Natural killer cell treated with Interleukin-12 subunit alpha and Interleukin-12 subunit beta and Interleukin-15 and Interleukin-18, amount 100 ng/mL, for 72 hours (primary cell): ENCODE measurements at regions not wholly inside any gene's neighbourhood (a gene's known extent, or its start where the extent isn't known, plus 50 kb on each side); places are given as distances from the start of the nearest gene placed in this dataset.
"Not testable (repeated sequence)": the region's sequence is repeated elsewhere in the genome, so short reads cannot be mapped to it uniquely, and the experiment has no call there.

Experiments used
- ATAC-seq, 2 donors: fragments of 150-1000 bp; cut with Tn5 transposase in 1 of 2; sonication (Bioruptor Pico), chemical (Tn5 transposase) in 1 of 2; 2 replicates each; pipeline ENCODE4 v1.10.0; 2021
- DNase-seq: peaks from one replicate; pipeline ENCODE4 v3.0.0; 2022; ENCODE audit warnings: low spot score
- H3K27ac Mint-ChIP-seq, 2 donors: 1 replicate in 1 of 2; 2 replicates in 1 of 2; pipeline ENCODE4 v1.8.0; 2022; ENCODE audit warnings: mixed read lengths in 2 of 2, mild to moderate bottlenecking in 1 of 2, moderate library complexity in 1 of 2
- H3K27me3 Mint-ChIP-seq, 2 donors: 1 replicate in 1 of 2; 2 replicates in 1 of 2; pipeline ENCODE4 v1.8.0; 2022; ENCODE audit warnings: mixed read lengths in 2 of 2
- H3K36me3 Mint-ChIP-seq: one replicate; pipeline ENCODE4 v1.8.0; 2022; ENCODE audit warnings: mixed read lengths
- H3K4me1 Mint-ChIP-seq, 2 donors: 1 replicate in 1 of 2; 2 replicates in 1 of 2; pipeline ENCODE4 v1.8.0; 2022; ENCODE audit warnings: low read depth in 2 of 2, mixed read lengths in 2 of 2, mild to moderate bottlenecking in 1 of 2
- H3K4me3 Mint-ChIP-seq: one replicate; pipeline ENCODE4 v1.8.0; 2022; ENCODE audit warnings: mixed read lengths
- H3K9me3 Mint-ChIP-seq: 2 replicates; pipeline ENCODE4 v1.8.0; 2022; ENCODE audit warnings: mixed read lengths

DNA sequence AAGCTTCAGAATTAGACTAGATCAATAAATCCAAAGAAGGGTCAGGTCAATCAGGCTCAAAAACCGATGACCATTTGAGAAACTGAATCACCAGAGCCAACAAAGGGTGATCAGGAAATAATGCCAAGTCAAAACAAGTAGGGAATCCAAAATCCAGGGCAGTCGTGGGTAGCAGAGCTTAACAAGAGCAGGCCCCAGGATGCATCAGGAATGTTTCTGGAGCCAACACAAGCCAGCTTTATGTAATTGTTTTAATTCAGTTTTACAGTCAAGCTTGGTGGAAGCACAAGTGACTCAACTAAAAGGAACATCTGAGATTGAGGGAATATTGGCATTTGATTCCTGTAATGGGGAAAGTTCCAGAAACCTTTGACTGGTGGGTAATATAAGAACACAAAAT is 237.9 kb upstream of the EDA2R start:
- ATAC-seq (no peak), DNase-seq (no peak)
- Mint-ChIP-seq H3K27ac (no peak overlapping the region), H3K27me3 (peaks cover 0 to 11% of the 10 kb centered on the region in 2 donors), H3K36me3 (no peaks in the 10 kb centered on the region), H3K9me3 (no peaks in the 10 kb centered on the region), H3K4me1 (no peaks in the 10 kb centered on the region), H3K4me3 (no peak overlapping the region)

- no peaks in the 10 kb centered on the region for H3K36me3 Mint-ChIP-seq
- no peak overlapping the region for H3K27ac Mint-ChIP-seq
- ATAC-seq (no peak), DNase-seq (no peak)
- no peak overlapping the region for H3K4me3 Mint-ChIP-seq
- H3K27me3 Mint-ChIP-seq = peaks cover 0 to 5% of the 10 kb centered on the region in 2 donors
- H3K9me3 Mint-ChIP-seq = no peaks in the 10 kb centered on the region
- H3K4me1 Mint-ChIP-seq = no peaks in the 10 kb centered on the region
Measured at GRCh38 chrX:66872771-66873170, 233.9 kb upstream of the EDA2R start.

DNA sequence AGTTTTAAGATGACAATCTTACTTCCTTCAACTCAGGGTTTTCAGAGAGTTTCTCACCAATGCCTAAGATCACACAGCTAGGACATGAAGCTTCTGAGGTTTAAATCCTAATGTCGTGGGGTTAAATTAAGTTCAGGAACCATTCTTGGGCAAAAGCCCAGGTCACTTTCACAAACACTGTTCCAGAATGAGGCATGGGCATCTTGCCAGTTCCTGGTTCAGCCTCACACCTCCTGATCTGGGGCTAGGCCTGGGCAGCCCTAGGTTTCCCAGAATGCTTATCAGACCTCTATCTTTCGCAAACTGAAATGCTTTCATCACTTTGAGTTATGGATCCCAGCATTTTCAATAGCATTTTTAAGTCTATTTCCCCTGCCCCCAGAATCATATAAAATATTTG is 224.8 kb upstream of the EDA2R start:
- Mint-ChIP-seq H3K4me1 (no peaks in the 10 kb centered on the region), H3K4me3 (no peak overlapping the region), H3K27me3 (peaks cover 0 to 12% of the 10 kb centered on the region in 2 donors), H3K36me3 (no peaks in the 10 kb centered on the region), H3K27ac (no peak overlapping the region), H3K9me3 (peaks cover 4% of the 10 kb centered on the region)
- DNase-seq = no peak
- no peak for ATAC-seq

DNA sequence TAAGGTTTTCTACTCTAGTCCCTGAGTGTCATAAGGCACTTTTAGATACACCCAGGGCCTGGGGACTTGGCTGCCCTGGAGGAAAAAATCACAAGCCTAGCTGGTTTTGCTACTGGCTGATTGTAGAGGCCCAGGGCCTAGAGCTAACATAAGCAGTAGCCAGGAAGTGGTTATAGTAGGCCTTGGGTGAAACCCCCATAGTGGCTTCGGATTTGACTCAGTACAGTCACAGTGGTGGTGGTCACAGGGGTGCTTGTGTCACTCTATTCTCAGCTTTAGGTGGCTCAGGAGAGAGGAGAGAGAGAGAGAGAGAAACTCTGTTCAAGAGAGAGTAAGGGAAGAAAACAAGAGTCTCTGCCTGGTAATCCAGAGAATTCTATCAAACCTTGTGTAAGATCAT is 194.5 kb upstream of the EDA2R start:
- no peaks in the 10 kb centered on the region for H3K36me3 Mint-ChIP-seq
- no peaks in the 10 kb centered on the region for H3K4me1 Mint-ChIP-seq
- ATAC-seq = peak; percentile 63 to 81

DNA sequence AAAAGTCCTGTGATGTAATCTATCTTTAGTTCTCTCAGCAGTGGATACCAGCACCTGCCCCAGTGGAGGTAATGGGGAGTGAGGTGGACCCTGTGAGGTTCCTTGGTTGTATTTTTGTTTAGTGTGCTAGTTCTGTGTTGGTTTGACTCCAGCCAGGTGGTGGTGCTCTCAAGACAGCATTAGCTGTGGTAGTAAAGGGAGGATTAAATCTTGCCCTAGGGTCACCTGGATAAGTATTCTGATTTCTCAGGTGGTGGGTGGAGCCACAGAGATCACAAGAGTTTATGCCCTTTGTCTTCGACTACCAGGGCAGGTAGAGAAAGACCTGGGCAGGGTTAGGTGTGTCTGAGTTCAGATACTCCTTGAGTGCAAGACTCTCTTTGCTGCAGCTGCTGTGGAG is 176.3 kb upstream of the EDA2R start:
- H3K27me3 Mint-ChIP-seq = peaks cover 0 to 2% of the 10 kb centered on the region in 2 donors
- H3K36me3 Mint-ChIP-seq = no peaks in the 10 kb centered on the region
- DNase-seq (no peak), ATAC-seq (no peak)
- no peak overlapping the region for H3K4me3 Mint-ChIP-seq
- no peaks in the 10 kb centered on the region for H3K4me1 Mint-ChIP-seq
- H3K9me3 Mint-ChIP-seq = peaks cover 5% of the 10 kb centered on the region
- no peak overlapping the region for H3K27ac Mint-ChIP-seq

More for the DNA sequence above, 194.5 kb upstream of the EDA2R start:
- Mint-ChIP-seq H3K27ac (no peak overlapping the region), H3K27me3 (no peaks in the 10 kb centered on the region), H3K9me3 (peaks cover 3% of the 10 kb centered on the region), H3K4me3 (no peak overlapping the region)
- no peak for DNase-seq

DNA sequence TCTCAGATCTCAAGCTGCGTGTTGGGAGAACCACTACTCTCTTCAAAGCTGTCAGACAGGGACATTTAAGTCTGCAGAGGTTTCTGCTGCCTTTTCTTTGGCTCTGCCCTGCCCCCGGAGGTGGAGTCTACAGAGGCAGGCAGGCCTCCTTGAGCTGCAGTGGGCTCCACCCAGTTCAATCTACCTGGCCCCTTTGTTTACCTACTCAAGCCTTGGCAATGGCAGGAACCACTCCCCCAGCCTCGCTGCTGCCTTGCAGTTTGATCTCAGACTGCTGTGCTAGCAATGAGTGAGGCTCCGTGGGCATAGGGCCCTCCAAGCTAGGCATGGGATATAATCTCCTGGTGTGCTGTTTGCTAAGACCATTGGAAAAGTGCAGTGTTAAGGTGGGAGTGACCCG is 155.6 kb upstream of the EDA2R start:
- H3K27ac Mint-ChIP-seq, ATAC-seq, H3K4me1 Mint-ChIP-seq, H3K27me3 Mint-ChIP-seq, DNase-seq, H3K4me3 Mint-ChIP-seq, H3K36me3 Mint-ChIP-seq: not testable (repeated sequence)
- H3K9me3 Mint-ChIP-seq = peaks cover 12% of the 10 kb centered on the region

DNA sequence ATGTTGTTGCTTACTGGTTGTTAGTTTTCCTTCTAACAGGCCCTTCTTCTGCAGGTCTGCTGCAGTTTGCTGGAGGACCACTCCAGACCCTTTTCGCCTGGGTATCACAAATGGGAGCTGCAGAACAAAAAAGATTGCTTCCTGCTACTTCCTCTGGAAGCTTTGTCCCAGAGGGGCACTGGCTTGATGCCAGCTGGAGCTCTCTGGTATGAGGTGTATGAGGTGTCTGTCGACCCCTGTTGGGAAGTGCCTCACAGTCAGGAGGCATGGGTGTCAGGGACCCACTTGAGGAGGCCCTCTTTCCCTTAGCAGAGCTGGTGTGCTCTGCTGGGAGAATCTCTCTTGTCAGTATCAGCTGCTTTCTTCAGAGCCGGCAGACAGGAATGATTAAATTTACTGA is 127.4 kb upstream of the EDA2R start:
- no peaks in the 10 kb centered on the region for H3K36me3 Mint-ChIP-seq
- H3K4me3 Mint-ChIP-seq = no peak overlapping the region
- DNase-seq (no peak), ATAC-seq (no peak)
- peaks cover 3% of the 10 kb centered on the region for H3K9me3 Mint-ChIP-seq
- H3K4me1 Mint-ChIP-seq = no peaks in the 10 kb centered on the region
- peaks cover 7 to 18% of the 10 kb centered on the region in 2 donors for H3K27me3 Mint-ChIP-seq
- no peak overlapping the region for H3K27ac Mint-ChIP-seq

DNA sequence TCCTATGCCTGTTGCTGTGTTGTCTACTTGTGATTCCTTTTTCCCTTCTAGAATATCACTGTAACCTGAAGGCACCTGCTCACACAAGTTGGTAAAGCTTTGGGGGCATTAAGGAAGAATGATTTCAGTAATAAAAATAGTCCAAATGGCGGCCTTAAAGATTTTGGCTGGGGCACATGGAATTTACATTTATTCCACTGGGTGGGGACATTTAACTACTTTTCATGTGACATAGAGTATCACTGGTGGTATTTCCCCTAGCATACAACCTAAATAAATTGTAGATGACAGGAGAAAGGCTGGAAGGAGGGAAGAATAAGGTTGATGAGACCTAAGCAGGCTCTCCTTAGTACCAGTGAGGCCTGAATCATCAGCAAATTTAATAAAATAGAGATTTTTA is 121.8 kb upstream of the EDA2R start:
- no peak for ATAC-seq
- peaks cover 7 to 21% of the 10 kb centered on the region in 2 donors for H3K27me3 Mint-ChIP-seq

DNA sequence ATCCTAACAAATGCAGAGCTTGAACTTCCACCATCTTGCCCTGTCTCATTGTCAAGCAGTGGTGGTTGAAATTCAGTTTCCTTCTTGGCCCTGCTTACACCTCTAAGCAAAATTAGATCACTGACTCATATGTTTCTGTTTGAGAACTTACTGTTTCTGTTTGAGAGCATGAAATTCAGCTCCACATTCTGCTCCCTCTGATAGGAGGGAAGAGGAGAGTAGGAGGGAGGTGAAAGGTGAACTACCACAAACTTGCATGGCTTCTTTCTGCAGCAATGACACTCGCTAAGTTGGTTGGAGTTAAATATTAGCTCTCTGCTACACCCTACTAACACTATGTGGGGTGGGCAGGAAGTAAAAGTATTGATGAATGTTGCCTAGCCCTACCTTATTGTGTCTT is 117.8 kb upstream of the EDA2R start:
- H3K36me3 Mint-ChIP-seq = no peaks in the 10 kb centered on the region
- peaks cover 0 to 8% of the 10 kb centered on the region in 2 donors for H3K27me3 Mint-ChIP-seq
- H3K4me3 Mint-ChIP-seq = no peak overlapping the region
- no peak for ATAC-seq
- no peak overlapping the region for H3K27ac Mint-ChIP-seq
- no peaks in the 10 kb centered on the region for H3K4me1 Mint-ChIP-seq
- no peak for DNase-seq
- no peaks in the 10 kb centered on the region for H3K9me3 Mint-ChIP-seq

More for the DNA sequence above, 121.8 kb upstream of the EDA2R start:
- Mint-ChIP-seq H3K27ac (no peak overlapping the region), H3K4me1 (no peaks in the 10 kb centered on the region), H3K9me3 (peaks cover 3% of the 10 kb centered on the region), H3K36me3 (no peaks in the 10 kb centered on the region), H3K4me3 (no peak overlapping the region)
- DNase-seq = no peak

DNA sequence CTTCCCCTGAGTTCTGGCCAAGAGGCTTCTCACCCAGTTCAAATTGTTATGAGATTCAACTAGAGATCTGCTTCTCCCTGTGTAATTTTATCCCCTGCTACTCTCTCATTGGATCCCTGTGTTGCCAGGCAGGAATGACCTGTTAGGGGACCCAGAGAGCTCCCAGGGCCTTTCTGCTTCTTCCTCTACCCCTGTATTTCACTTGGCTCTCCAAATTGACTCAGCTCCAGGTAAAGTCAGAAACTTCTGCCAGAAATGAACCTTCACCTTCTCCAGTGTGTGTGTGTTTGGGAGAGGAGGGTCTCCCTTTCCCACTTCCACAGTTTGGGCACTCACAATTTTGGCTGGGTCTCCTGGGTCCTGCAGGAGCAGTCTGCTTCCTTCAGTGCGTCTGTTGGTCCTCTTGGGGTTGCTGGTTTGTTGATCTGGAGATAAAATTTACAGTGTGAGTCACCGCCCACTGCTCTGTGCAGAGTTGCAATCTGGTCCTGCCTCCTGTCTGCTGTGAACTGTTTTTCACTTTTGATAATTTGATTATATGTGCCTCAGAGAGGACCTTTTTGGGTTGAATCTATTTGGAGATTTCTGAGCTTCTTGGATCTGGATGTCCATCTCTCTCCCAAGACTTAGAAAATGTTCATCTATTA is 112.4 kb upstream of the EDA2R start:
- H3K36me3 Mint-ChIP-seq = no peaks in the 10 kb centered on the region
- peaks cover 2% of the 10 kb centered on the region for H3K9me3 Mint-ChIP-seq
- ATAC-seq (no peak), DNase-seq (no peak)
- H3K27ac Mint-ChIP-seq = no peak overlapping the region
- H3K4me1 Mint-ChIP-seq = no peaks in the 10 kb centered on the region
- peaks cover 0 to 10% of the 10 kb centered on the region in 2 donors for H3K27me3 Mint-ChIP-seq
- H3K4me3 Mint-ChIP-seq = no peak overlapping the region

- DNase-seq, H3K4me3 Mint-ChIP-seq, H3K27me3 Mint-ChIP-seq, H3K36me3 Mint-ChIP-seq, ATAC-seq, H3K9me3 Mint-ChIP-seq, H3K27ac Mint-ChIP-seq, H3K4me1 Mint-ChIP-seq: not testable (repeated sequence)
Measured at GRCh38 chrX:66744519-66744918, 105.6 kb upstream of the EDA2R start.

- DNase-seq (no peak), ATAC-seq (no peak)
- no peaks in the 10 kb centered on the region for H3K4me1 Mint-ChIP-seq
- H3K9me3 Mint-ChIP-seq = no peaks in the 10 kb centered on the region
- H3K27me3 Mint-ChIP-seq = peaks cover 0 to 23% of the 10 kb centered on the region in 2 donors
- H3K27ac Mint-ChIP-seq = no peak overlapping the region
- H3K36me3 Mint-ChIP-seq = no peaks in the 10 kb centered on the region
- no peak overlapping the region for H3K4me3 Mint-ChIP-seq
Measured at GRCh38 chrX:66731398-66731797, 92.5 kb upstream of the EDA2R start.

DNA sequence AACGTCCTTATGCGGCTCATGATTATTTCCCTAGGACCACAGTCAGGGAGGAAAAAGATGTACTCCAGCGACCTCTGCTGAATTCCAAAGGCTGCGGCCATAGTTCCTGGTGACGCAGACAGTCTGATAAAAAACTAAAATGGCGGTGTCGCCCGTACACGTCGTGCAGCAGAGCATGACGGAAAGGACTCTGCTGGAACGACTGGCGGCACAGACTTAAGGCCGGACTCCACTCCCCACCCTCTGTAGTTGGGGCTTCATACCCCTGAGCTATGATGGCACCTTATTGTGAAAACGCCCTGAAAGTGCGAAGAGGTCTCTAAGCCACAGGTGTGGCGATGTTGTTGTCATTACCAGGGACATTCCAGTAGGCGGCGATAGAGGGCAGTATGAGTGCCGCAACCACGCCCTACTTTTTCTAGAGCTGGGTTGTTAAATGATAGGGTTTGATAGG is 90.0 kb upstream of the EDA2R start:
- peak overlapping the region; percentile 66 for H3K4me3 Mint-ChIP-seq
- H3K9me3 Mint-ChIP-seq = no peaks in the 10 kb centered on the region
- H3K27me3 Mint-ChIP-seq = peaks cover 7 to 22% of the 10 kb centered on the region in 2 donors
- no peak overlapping the region for H3K27ac Mint-ChIP-seq
- no peaks in the 10 kb centered on the region for H3K4me1 Mint-ChIP-seq
- no peaks in the 10 kb centered on the region for H3K36me3 Mint-ChIP-seq
- no peak for DNase-seq
- ATAC-seq = peak in 1 of 2 donors; percentile 75

GRCh38 chrX:66717926-66718325 is 79.0 kb upstream of the EDA2R start:
- Mint-ChIP-seq H3K27ac (no peak overlapping the region), H3K27me3 (peaks cover 34 to 47% of the 10 kb centered on the region in 2 donors), H3K4me1 (no peaks in the 10 kb centered on the region), H3K36me3 (no peaks in the 10 kb centered on the region), H3K4me3 (no peak overlapping the region), H3K9me3 (peaks cover 4% of the 10 kb centered on the region)
- DNase-seq (no peak), ATAC-seq (no peak)
